OCI-M2 (cell line): ENCODE measurements at regions not wholly inside any gene's neighbourhood (a gene's known extent, or its start where the extent isn't known, plus 50 kb on each side); places are given as distances from the start of the nearest gene placed in this dataset.

Experiments
- DNase-seq: peaks from one replicate; lab custom pipeline; 2025; ENCODE audit not compliant: unreplicated experiment; lab: John Stamatoyannopoulos, UW

GRCh38 chr2:57981083-57981768, 65.4 kb upstream of the VRK2 start:
- no peak for DNase-seq

GRCh38 chr2:57987835-57988573, 58.6 kb upstream of the VRK2 start:
- no peak for DNase-seq

- no peak for DNase-seq
These were observed 56.4 kb upstream of the VRK2 start for GRCh38 chr2:57990118-57990725.
